HG02943 (cell line): ENCODE measurements at regions not wholly inside any gene's neighbourhood (a gene's known extent, or its start where the extent isn't known, plus 50 kb on each side); places are given as distances from the start of the nearest gene placed in this dataset.
A peak's percentile ranks its signal among the peaks of the same experiment; 100 is the strongest.
"Not testable (repeated sequence)": the region's sequence is repeated elsewhere in the genome, so short reads cannot be mapped to it uniquely, and the experiment has no call there.

Source experiments
- ATAC-seq: cut with Tn5 transposase; IDR thresholded peaks from one replicate; pipeline ENCODE4 v1.9.1; 2021; ENCODE audit warnings: mild to moderate bottlenecking, low read depth, moderate library complexity; ENCODE audit not compliant: unreplicated experiment

DNA sequence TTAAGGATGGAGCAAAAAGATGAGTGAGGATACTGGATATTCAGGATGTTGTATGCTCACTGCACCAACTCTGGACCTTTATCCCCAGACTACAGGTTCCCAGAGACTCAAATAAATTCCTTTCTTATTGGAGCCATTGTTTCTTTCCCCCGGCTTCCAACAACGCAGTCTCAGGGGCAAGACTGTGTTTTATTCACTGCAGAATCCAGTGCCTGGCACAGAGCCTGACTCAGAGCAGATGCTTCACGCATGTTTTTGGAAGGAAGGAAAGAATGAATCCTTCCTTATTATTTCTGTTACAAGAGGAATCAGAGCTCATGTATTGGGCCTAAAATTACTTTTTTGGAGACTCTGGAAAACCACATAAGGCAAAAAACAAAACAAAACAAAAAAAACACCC lies 96.0 kb upstream of the VGLL4 start:
- ATAC-seq: no peak

DNA sequence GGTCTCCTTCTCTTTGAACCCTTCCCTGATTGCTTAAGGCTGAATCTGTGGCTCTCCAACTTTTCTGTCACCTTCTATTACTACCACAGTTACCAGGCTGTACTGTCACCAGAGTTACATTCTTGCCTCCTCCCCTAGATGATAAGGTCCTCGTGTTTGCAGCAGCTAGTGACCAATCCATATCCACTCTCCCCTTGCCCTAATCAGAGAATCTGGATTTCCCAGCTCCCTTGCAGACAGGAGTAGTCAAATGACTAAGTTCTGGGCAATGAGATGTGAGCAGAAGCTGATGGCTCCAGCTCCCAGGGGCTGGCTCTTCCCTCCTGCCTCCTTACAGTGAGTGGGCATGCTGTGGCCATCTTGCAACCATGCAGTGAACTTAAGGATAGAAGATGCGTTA lies 95.4 kb upstream of the VGLL4 start:
- ATAC-seq: no peak

DNA sequence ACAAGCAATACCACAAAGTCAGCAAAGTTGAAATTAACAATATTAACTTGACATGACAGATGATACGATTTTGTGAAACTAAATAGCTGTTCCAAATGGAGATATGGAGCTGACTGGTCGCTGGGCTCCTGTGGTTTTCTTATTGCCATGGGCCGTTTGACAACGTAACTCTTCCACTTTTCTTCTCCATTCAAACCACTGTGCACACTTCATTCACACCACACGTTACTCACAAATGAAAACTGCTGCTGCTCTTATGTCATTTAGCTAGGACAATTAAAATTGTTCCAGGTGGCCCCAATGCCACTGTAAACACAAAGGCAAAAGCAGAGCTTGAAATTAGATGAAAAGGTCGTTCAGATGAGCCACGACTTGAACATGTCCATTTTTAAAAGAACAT lies 94.0 kb upstream of the VGLL4 start:
- ATAC-seq: no peak

DNA sequence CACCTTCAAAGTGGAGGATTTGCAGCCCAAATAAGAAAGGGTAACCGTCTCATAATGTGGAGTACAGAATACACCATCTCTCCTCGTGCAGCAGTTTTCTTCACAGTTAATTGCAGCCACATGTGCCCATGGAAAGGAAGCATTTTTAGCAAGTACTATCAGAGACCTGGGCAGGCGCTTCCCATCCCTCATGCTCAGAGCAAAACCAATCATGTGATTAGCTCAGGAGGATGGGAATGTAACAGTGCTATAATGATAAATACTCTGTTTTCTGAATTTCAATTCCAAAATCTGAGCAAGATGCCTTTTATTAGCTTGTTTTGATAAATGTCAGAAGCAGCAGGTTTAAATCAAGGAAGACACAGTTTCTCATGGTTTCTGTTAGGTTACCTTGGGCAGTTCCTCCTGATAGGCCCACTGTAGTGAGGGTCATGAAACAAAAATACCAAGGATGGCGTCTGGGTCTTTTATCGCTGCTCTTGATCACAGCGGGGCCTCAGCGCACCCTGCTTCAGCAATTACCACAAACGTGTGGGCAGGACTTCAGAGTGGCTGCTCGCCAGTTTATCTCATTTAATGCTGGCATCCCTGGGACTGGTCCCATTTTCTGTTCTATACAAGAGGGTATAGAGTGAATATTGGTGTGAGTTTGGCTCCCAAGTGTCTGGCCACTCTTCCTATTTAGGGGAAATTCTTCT lies 92.6 kb upstream of the VGLL4 start:
- no peak for ATAC-seq

DNA sequence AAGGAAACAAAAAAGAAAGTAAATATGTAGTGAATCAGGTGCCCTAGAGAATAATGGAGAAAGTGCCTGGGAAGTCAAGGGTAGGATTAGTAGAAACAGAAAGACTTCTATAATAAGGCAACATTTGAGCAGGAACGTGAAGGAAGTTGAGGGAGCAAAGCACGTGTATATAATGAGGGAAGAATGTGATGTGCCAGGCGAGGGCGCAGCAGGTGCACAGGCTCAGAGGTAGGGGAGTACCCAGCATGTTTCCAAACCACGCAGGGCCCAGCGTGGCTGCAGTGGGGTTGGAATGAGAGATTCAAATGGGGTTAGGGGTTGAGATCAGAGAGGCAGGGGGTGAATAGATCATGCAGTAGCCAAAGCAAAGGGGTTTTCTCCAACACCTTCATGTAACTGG lies 91.9 kb upstream of the VGLL4 start:
- no peak for ATAC-seq

DNA sequence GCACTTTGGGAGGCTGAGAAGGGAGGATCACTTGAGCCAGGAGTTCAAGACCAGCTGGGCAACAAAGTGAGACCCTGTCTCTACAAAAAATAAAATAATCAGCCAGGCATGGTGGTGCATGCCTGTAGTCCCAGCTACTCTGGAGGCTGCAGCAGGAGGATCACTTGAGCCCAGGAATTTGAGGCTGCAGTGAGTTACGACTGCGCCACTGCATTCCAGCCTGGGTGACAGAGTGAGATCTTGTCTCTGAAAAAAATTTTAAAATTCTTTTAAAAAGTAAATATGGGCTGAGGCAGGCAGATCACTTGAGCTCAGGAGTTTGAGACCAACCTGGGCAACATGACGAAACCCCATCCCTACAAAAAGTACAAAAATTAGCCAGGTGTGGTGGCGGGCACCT lies 91.4 kb upstream of the VGLL4 start:
- not testable (repeated sequence) for ATAC-seq

DNA sequence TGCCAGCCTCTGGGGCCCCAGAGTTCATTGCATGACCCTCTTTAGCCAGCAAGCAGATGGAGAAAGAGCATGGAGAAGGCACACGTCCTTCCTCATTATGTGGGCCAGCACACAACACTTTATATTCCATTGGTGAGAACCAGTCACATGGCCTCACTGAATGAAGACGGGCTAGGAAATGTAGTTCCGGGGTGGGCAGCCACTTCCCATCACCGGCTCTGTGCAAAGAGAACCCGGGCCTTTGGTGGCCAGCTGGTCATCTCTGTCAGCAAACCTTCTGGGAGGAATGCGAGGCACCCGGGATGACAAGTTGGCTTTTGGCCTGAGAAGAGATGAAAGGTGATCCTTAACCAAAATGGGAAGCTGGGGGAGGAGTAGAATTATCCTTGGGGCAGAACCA lies 90.2 kb upstream of the VGLL4 start:
- ATAC-seq: no peak

DNA sequence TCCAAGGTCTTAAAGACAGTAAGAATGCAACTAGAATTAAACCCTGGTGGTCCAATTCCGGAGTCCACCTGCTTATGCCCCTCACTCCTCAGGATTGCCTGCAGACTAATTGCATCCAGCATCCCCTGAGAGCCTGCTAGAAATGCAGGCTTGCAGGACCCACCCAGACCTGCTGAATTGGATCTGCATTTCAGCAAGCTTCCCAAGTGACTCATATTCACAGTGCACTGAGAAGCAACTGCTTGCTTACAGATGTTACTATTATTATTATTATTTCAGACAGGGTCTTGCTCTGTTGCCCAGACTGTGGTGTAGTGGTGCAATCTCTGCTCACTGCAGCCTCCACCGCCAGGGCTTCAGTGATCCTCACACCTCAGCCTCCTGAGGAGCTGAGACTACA lies 83.5 kb upstream of the VGLL4 start:
- ATAC-seq: no peak

DNA sequence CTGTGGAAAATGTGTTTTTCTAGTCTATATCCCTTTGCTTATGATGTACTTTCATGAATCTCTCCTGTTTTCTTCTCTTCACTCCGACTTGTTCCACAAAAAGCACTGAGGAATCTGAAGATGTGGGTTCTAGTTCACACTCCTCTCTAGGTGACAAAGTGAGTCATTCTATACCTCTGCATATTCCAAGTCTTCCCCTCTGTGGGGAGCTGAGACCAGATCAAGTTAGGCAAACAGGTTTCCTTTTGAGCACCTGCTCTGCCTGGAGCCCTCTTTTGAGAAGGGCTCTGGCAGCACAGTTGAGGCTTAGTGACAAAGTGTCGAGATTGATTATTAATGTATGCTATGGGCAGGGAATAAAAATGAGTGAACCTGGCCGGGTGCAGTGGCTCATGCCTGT lies 82.4 kb upstream of the VGLL4 start:
- no peak for ATAC-seq

DNA sequence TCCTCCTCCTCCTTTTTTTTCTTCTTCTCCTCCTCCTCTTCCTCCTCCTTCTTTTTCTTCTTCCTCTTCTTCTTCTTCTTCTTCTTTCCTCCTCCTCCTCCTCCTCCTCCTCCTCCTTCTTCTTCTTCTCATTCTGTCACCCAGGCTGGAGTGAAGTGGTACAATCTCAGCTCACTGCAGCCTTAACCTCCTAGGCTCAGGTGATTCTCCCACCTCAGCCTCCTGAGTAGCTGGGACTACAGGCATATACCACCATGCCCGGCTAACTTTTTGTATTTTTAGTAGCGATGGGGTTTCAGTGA lies 81.6 kb upstream of the VGLL4 start:
- ATAC-seq: not testable (repeated sequence)

DNA sequence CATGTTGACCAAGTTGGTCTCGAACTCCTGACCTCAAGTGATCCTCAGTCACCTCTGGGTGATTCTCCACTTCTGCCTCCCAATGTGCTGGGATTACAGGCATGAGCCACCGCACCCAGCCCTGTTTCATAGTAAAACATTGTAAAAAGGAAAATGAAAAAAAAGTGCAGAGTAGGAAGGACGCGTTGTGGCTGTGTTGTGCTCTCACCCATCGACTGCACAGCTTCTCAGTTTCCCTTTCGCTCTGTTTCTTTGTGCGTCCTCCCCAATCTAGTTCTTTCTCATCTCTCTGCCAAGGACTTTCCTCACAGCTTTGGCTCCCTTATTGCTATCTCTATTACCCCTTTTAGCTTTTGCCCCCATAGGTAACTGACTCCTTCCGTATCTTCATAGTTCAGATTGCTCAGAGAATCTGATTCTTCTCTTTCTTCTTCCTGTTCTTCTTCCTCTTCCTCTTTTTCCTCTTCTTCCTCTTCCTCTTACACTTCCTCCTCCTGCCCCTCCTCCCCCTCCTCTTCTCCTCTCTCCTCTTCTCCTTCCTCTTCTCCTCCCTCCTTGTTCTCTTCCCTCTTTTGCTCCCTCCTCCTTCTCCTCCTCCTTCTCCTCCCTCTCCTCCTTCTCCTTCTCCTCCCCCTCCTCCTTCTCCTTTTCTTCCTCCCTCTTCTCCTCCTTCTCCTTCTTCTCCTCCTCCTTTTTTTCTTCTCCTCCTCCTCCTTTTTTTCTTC lies 81.1 kb upstream of the VGLL4 start:
- ATAC-seq: no peak

DNA sequence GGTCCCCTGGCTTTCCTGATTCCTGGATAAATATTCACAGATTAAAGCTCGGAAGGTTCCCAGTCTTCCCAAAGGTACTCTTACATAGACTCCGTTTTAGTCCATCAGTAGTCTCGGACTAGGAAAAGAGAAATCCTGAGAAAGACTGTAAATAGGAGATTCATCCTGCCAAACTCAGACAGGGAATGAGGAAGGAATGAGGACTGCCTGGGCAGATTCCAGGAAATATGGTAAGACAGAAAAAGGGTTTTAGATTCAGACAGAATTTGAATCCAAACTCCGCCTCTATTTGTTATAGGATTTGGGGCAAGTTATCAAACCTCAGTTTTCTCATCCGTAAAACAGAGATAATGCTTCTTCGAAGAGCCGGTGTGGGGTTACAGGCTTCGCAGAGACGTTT lies 77.8 kb upstream of the VGLL4 start:
- no peak for ATAC-seq

DNA sequence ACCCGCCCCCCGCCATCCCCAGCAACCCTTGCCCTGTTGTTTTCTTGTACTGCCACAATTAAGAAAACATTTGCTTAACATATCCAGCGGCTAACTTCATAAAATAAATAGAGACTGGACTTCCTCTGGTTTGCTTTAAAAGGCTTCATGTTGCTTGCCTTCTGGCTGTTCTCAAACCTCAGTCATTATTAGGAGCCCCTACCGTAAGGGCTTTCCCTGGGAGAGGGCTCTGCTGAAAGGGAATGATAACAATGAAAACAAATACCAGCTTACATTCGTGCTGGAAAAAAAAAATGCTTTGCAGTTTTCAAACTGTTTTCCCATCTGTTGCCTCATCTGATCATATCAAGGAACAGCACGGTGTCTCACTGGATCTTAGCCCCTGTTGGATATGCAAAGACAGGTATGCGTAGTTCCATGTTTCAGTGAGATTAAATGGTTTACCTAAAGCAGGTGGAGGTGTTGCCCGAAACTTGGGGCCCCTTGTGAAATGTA lies 77.2 kb upstream of the VGLL4 start:
- ATAC-seq: no peak

DNA sequence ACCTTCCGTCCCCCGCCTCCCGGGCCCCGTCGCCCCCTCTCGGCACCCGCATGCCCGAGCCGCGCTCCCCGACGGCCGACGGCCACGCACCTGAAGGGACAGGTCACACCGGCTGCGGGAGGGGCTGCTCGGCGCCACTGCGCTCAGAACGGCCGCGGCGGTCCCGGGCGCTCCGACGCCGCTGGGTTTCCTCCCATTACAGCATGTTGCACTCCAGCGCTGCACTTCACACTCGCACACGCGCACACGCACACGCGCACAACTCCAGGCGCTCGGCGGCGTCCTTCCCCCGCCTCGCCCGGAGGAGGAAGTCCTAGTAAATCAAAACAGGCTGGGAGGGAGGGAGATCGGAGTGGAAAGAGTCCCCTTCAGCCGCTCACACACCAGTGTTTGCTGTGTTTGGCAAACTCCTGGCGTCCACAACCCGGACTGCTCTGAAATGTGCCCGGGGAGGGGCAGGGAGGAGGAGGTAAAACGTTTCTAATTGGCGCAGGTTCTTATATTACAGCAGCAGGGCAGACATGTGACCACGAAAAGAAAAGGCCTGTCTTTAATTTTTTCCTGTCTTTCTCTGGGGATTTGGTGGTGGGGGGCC lies 76.7 kb upstream of the VGLL4 start:
- ATAC-seq: no peak

DNA sequence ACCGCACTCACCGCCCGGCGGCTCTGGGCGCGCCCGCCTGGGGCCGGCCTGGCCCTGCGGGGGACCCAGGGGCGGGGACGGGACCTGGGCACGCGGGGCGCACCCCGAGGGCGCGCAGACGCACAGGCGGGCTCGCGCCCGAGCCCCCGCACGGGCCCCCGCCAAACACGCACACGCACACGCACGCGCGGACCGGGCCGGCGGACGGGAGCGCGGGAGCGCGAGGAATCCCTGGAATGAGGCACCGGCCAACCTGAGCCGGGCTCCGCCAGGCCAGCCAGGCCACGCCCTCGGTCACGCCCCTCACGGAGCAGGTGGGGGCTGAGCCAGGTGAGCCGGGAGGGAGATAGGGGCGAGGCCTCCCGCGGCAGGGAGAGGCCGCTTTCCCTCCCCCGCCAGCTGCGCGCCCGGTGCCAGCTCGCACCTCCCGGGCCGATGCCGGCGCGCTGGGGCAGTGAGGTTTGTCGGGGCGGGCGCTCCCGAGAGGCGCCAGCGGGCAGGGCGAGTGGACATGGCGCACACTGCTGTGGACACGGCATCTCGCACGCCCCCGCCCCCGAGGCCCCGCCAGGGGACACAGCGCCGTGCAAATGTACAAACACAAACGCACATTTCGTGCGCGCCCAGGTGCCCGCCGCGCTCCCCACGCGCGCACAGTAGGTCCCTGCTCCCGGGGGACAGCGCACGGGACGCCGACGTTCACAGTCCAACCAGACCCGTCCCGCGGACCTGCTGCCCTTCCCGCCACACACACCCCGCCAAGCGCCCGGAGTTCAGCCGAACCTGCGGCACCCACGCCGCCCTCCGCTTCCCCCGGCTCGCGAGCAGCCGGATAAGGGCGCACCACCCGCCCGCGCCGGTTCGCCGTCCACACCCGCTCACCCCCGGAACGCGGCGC lies 75.9 kb upstream of the VGLL4 start:
- ATAC-seq: peak; percentile 63

DNA sequence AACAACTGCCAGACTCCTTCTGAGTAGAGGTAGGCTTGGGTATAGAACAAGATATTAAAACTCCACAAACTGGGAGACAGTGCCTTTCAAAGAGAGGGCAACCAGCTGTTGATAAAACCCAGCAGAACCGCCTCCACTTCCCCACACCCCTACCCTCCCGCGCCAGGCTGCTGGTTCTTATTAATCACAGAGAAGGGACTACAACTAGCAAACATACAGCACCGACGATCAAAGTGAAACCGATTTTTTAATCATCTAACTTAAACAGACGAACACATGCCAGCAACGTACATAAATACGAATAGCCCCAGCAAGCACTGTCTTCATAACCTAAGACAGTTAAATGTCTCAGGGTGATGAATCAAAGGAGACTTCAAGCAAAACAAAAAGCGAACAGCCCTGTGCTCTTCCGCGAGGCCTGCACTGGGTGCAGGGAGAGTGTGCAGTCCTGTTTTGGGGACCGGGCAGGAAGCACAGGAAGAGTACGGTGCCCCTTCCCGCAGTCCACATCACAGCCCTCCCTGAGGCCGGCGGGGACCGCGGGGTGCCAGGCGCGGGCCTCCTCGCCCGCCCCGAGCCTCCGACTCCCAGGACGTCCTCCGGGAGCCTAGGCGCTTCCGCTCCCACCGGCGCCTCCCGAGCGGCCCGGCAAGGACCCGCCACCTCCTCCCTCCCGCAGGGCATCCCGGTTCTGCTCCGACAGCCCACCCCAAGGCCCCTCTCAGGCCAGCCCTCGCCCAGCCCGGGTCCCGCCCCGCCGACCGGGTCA lies 75.1 kb upstream of the VGLL4 start:
- peak; percentile 23 for ATAC-seq

DNA sequence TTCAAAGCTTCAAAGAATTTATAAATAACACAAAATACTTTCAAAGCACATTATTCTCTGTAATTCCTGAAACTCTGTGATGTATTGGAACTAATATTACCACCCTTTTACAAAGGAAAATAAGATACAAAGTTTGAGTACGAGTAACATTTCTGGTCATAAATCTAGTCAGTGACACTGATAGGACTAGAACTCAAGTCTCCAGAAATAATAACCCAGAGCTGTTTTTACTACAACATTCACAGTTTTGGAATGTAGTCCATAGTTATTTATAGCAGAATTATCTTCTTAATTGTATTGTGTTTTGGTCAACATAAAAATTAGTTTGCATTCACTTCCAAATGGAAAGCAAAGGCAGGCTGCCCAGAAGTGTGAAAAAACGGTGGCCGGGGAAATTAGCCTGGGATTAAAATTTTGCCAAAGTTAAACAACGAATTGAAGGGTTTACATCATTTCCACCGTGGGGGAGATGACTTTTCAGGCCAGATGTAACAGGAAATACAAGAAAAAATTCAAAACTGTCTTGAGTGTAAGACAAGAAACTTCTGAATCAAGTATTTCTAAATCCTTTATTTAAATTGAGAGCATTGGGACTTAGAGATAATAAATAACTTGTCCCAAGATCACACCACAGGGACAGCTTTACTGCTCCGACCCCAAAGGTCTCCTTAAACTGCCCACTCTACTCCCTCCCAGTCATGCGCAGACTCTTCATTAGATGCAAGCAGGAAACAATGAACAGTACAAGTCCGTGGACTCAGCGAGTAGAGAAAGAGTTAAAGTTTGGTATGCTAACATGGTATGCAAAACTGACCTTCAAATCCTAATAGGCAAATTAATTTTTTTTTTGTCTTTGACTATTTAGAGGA lies 74.3 kb upstream of the VGLL4 start:
- peak; percentile 13 for ATAC-seq

DNA sequence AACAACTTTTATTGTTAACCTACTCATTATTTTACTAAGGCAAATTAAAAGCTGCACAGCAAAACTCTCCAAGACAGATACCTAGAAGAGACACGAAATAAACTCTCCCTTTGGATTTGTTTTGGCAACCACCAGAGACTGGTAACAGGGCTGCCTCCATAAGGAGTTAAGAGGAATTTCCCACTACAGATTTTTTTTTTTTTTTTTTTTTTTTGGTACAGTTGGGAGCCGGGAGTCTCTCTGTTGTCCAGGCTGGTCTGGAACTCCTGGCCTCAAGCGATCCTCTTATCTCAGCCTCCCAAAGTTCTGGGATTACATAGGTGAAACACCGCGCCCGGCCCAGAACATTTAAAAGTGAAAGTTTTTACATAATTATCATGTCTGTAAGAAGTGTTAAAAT lies 73.6 kb upstream of the VGLL4 start:
- no peak for ATAC-seq

DNA sequence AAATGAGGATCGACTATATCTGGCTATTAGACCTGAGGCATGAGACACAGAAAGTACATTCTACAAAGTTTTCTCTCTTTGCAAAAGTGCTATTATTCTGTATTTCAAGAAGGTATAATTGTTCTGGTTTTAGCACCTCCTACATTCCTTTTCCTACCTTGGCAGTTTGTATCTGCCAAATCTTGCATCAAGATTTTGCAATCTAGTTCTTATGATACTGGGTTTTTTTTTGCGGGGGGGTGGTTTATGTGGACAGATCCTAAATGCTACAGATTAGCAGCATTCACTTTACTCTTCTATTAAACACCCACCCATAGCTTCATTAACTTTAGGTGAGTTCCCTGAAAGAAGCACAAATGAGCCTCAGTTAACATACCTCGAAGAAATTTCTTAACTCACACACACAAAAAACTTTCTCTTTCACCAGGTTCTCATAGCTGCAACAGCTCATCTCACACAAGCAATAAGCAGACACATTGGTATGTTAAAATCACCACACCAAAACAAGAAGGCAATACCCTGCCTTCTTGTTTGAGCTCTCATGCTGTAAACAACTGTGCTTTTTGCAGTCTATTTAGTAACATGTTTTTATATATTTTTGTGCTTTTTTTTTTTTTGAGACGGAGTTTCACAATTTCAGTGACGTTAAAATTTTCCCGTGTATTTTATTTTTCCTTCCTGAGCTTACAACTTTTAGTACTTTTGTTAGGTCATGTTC lies 73.0 kb upstream of the VGLL4 start:
- ATAC-seq: no peak
